ENCODE measurements at regions not wholly inside any gene's neighbourhood (a gene's known extent, or its start where the extent isn't known, plus 50 kb on each side); places are given as distances from the start of the nearest gene placed in this dataset.
"Not testable (repeated sequence)": the region's sequence is repeated elsewhere in the genome, so short reads cannot be mapped to it uniquely, and the experiment has no call there.

- H3K4me1 Mint-ChIP-seq (ENCODE audit: unreplicated experiment), result peaks cover 57% of the 10 kb centered on the region
- no peaks in the 10 kb centered on the region for H3K9me3 Mint-ChIP-seq
- H3K27me3 Mint-ChIP-seq, result no peaks in the 10 kb centered on the region
- DNase-seq (ENCODE audit: extremely low spot score, unreplicated experiment), result no peak
- H3K27ac Mint-ChIP-seq, result no peak overlapping the region
- no peak overlapping the region for H3K4me3 Mint-ChIP-seq
- TF ChIP-seq CTCF (conservative IDR thresholded peaks at IDR 0.05), result no peak
- no peaks in the 10 kb centered on the region for H3K36me3 Mint-ChIP-seq
Observed at GRCh38 chr5:82639393-82640144, 361.4 kb upstream of the RPS23 start.

GRCh38 chr5:82636591-82636990 lies 358.4 kb upstream of the RPS23 start:
- TF ChIP-seq CTCF (conservative IDR thresholded peaks at IDR 0.05), result no peak
- Mint-ChIP-seq H3K27ac (no peak overlapping the region), H3K27me3 (no peaks in the 10 kb centered on the region), H3K9me3 (no peaks in the 10 kb centered on the region), H3K4me3 (no peak overlapping the region), H3K36me3 (peaks cover 3% of the 10 kb centered on the region), H3K4me1 (ENCODE audit: unreplicated experiment) (peaks cover 42% of the 10 kb centered on the region)
- DNase-seq (ENCODE audit: extremely low spot score, unreplicated experiment), result no peak

GRCh38 chr5:82635561-82636288 lies 357.6 kb upstream of the RPS23 start:
- H3K27ac Mint-ChIP-seq, result peak overlapping the region; percentile 49
- no peak for TF ChIP-seq CTCF (conservative IDR thresholded peaks at IDR 0.05)
- DNase-seq (ENCODE audit: extremely low spot score, unreplicated experiment), result no peak
- no peaks in the 10 kb centered on the region for H3K9me3 Mint-ChIP-seq
- no peak overlapping the region for H3K4me3 Mint-ChIP-seq
- peaks cover 34% of the 10 kb centered on the region for H3K4me1 Mint-ChIP-seq (ENCODE audit: unreplicated experiment)
- H3K27me3 Mint-ChIP-seq, result no peaks in the 10 kb centered on the region
- H3K36me3 Mint-ChIP-seq, result peaks cover 3% of the 10 kb centered on the region

- DNase-seq (ENCODE audit: extremely low spot score, unreplicated experiment), result no peak
- no peak overlapping the region for H3K27ac Mint-ChIP-seq
- H3K9me3 Mint-ChIP-seq, result peaks cover 9% of the 10 kb centered on the region
- H3K27me3 Mint-ChIP-seq, result no peaks in the 10 kb centered on the region
- H3K36me3 Mint-ChIP-seq, result peaks cover under 1% of the 10 kb centered on the region
- no peak overlapping the region for H3K4me3 Mint-ChIP-seq
- no peak for TF ChIP-seq CTCF (conservative IDR thresholded peaks at IDR 0.05)
- H3K4me1 Mint-ChIP-seq (ENCODE audit: unreplicated experiment), result peaks cover under 1% of the 10 kb centered on the region
Observed at GRCh38 chr5:82628364-82628910, 350.3 kb upstream of the RPS23 start.

GRCh38 chr5:82626905-82627591 lies 348.9 kb upstream of the RPS23 start:
- DNase-seq (ENCODE audit: extremely low spot score, unreplicated experiment); H3K4me1 Mint-ChIP-seq (ENCODE audit: unreplicated experiment); H3K36me3 Mint-ChIP-seq; H3K4me3 Mint-ChIP-seq; H3K27ac Mint-ChIP-seq; H3K27me3 Mint-ChIP-seq: not testable (repeated sequence)
- peaks cover 13% of the 10 kb centered on the region for H3K9me3 Mint-ChIP-seq

GRCh38 chr5:82626012-82626411 lies 347.9 kb upstream of the RPS23 start:
- not testable (repeated sequence) for H3K27me3 Mint-ChIP-seq; H3K4me1 Mint-ChIP-seq (ENCODE audit: unreplicated experiment); DNase-seq (ENCODE audit: extremely low spot score, unreplicated experiment); H3K4me3 Mint-ChIP-seq; H3K36me3 Mint-ChIP-seq; H3K27ac Mint-ChIP-seq
- H3K9me3 Mint-ChIP-seq, result peaks cover 13% of the 10 kb centered on the region

Data from type B pancreatic cell (in vitro differentiated cells).